ENCODE measurements at regions not wholly inside any gene's neighbourhood (a gene's known extent, or its start where the extent isn't known, plus 50 kb on each side); places are given as distances from the start of the nearest gene placed in this dataset.

DNA sequence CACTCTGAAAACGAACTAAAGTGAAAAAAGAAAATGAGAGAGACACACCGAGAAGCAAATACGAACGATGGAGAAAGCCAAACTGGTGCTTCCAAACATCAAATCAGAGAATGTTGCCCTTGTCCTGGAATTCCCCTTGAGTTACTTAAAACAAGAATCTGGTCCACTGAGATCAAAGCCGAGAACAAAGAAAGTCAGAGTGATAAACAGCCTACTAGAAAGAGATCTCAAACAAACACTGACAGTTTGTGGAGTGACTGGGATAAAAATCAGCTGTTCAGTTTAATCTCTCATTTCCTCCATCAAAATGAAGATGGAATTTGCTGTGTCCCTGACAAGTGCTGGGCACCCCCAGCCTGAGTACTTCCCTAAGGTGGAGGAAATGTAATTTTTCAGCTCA is 582.6 kb downstream of the NR2F1-AS1 start:
- Mint-ChIP-seq H3K27ac (no peak overlapping the region), H3K9me3 (peaks cover 5 to 9% of the 10 kb centered on the region in 2 donors), H3K36me3 (no peaks in the 10 kb centered on the region)
- ATAC-seq (no peak), DNase-seq (ENCODE audit: low spot score in 2 of 2) (no peak)

GRCh38 chr5:92994392-92994791 is 586.6 kb downstream of the NR2F1-AS1 start:
- ATAC-seq (no peak), DNase-seq (ENCODE audit: low spot score in 2 of 2) (no peak)
- Mint-ChIP-seq H3K36me3 (no peaks in the 10 kb centered on the region), H3K9me3 (peaks cover 5 to 9% of the 10 kb centered on the region in 2 donors), H3K27ac (no peak overlapping the region)

- ATAC-seq, result no peak
- H3K9me3 Mint-ChIP-seq, result peaks cover 5 to 7% of the 10 kb centered on the region in 2 donors
- no peak overlapping the region for H3K27ac Mint-ChIP-seq
- H3K36me3 Mint-ChIP-seq, result no peaks in the 10 kb centered on the region
- DNase-seq (ENCODE audit: low spot score in 2 of 2), result no peak
Observed at GRCh38 chr5:92992073-92992472, 588.9 kb downstream of the NR2F1-AS1 start.

- DNase-seq (ENCODE audit: low spot score in 2 of 2) (no peak), ATAC-seq (no peak)
- Mint-ChIP-seq H3K36me3 (no peaks in the 10 kb centered on the region), H3K9me3 (peaks cover 5 to 7% of the 10 kb centered on the region in 2 donors), H3K27ac (no peak overlapping the region)
Observed at GRCh38 chr5:92991581-92992067, 589.4 kb downstream of the NR2F1-AS1 start.

DNA sequence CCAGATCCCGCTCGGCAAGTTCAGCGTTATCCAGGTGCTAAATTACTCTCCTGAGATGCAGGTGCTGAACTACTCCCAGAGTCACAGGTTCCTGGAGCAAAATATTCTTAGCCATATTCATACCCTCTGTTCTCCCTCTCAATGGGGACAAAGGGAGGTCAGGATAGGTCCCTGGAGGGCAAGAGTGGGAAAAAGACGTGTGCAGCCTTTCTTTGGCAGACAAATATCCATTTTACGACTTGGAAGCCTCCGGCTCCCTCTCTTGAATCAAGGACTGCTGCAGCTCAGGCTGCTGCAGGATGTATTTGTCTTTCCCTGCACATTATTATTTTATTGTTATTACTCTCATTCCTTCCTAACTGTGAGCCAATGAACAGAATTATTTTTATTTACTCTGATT is 590.2 kb downstream of the NR2F1-AS1 start:
- DNase-seq (ENCODE audit: low spot score in 2 of 2), result no peak
- Mint-ChIP-seq H3K9me3 (peaks cover 5 to 7% of the 10 kb centered on the region in 2 donors), H3K27ac (no peak overlapping the region), H3K36me3 (no peaks in the 10 kb centered on the region)
- ATAC-seq, result no peak

DNA sequence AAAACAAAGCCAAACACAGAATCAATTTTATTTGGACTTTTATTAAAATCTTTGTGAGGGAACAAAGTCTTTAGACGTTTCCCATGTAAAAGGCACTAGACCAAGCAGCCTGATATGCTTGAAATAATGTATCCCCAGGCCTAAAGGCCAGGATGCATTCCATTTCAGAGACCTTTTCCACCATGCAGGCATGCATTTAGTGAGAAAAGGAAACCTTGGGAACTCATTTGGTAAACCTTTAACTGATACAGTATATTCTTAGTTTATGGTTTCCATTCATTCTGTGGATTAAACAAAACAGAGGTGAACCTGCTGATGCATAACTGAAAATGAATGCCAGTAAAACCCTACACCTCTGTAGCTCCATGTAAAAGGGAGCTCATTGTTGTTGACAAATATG is 600.0 kb downstream of the NR2F1-AS1 start:
- ATAC-seq, result no peak
- Mint-ChIP-seq H3K36me3 (no peaks in the 10 kb centered on the region), H3K9me3 (peaks cover 8% of the 10 kb centered on the region in 2 donors)

GRCh38 chr5:92980491-92980890 is 600.5 kb downstream of the NR2F1-AS1 start:
- H3K36me3 Mint-ChIP-seq, result no peaks in the 10 kb centered on the region
- peaks cover 8% of the 10 kb centered on the region in 2 donors for H3K9me3 Mint-ChIP-seq
- no peak for DNase-seq (ENCODE audit: low spot score in 2 of 2)
- ATAC-seq, result no peak
- H3K27ac Mint-ChIP-seq, result no peak overlapping the region

More for the DNA sequence above, 600.0 kb downstream of the NR2F1-AS1 start:
- DNase-seq (ENCODE audit: low spot score in 2 of 2), result no peak
- H3K27ac Mint-ChIP-seq, result no peak overlapping the region

- Mint-ChIP-seq H3K36me3 (no peaks in the 10 kb centered on the region), H3K9me3 (peaks cover 8% of the 10 kb centered on the region in 2 donors), H3K27ac (no peak overlapping the region)
- DNase-seq (ENCODE audit: low spot score in 2 of 2), result no peak
- no peak for ATAC-seq
Observed at GRCh38 chr5:92979716-92980115, 601.3 kb downstream of the NR2F1-AS1 start.

- no peak overlapping the region for H3K27ac Mint-ChIP-seq
- DNase-seq (ENCODE audit: low spot score in 2 of 2) (no peak), ATAC-seq (no peak)
- peaks cover 5% of the 10 kb centered on the region in 2 donors for H3K9me3 Mint-ChIP-seq
- no peaks in the 10 kb centered on the region for H3K36me3 Mint-ChIP-seq
Observed at GRCh38 chr5:92977846-92978540, 603.0 kb downstream of the NR2F1-AS1 start.

- ATAC-seq (no peak), DNase-seq (ENCODE audit: low spot score in 2 of 2) (no peak)
- no peak overlapping the region for H3K27ac Mint-ChIP-seq
- no peaks in the 10 kb centered on the region for H3K36me3 Mint-ChIP-seq
- peaks cover 0 to 2% of the 10 kb centered on the region in 2 donors for H3K9me3 Mint-ChIP-seq
Observed at GRCh38 chr5:92976156-92976555, 604.9 kb downstream of the NR2F1-AS1 start.

DNA sequence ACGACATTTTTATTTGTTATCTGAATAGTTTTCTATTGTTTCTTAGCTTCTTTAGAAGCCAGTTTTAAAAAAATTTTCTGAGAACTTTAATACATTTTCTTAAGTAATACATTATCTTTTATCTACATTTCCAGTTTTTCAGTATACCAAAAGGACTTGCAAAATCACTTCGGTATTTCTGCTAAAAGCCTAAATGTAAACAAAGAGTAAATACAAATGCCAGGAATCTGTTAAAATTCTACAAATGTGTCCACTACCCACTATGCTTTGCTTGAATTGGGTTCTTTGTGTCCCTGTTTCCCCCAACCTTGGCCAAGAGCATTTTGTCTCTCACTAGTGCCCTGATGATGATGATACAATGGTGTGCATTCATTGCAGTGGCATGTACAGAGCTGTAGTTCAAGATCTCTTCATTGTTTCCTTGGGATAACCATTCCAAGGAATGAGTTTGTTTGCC is 611.2 kb downstream of the NR2F1-AS1 start:
- ATAC-seq (no peak), DNase-seq (ENCODE audit: low spot score in 2 of 2) (no peak)
- no peak overlapping the region for H3K27ac Mint-ChIP-seq
- H3K36me3 Mint-ChIP-seq, result no peaks in the 10 kb centered on the region
- peaks cover 0 to 7% of the 10 kb centered on the region in 2 donors for H3K9me3 Mint-ChIP-seq

DNA sequence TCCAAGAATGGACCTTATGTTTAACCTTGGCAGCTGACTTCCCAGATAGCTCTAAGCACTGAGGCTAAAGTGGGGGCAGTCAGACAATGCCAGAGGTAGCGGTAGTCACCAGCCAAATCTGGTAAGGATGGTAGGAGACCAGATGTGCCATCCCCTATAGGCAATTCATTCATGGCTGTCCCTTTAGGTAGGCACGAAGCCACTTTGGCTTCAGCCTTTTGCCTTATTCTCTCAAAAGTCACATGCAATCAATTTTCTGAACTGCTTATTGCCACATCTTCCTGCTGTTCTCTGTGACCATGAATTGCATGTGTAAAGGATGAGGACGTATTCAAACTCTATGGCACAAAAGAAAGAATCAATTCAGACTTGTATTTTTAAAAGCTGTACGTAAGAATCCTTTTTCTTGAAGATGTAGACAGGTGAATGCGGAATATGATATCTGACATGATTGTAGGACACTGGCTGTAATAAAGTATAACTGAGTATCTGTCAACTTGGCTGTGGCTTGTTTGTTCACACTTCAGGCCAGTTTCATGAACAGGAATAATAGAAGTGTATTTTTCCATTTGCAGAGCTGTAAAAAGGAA is 611.7 kb downstream of the NR2F1-AS1 start:
- no peak overlapping the region for H3K27ac Mint-ChIP-seq
- no peak for DNase-seq (ENCODE audit: low spot score in 2 of 2)
- peaks cover 0 to 7% of the 10 kb centered on the region in 2 donors for H3K9me3 Mint-ChIP-seq
- H3K36me3 Mint-ChIP-seq, result no peaks in the 10 kb centered on the region
- no peak for ATAC-seq

- Mint-ChIP-seq H3K27ac (no peak overlapping the region), H3K9me3 (peaks cover 9 to 11% of the 10 kb centered on the region in 2 donors), H3K36me3 (no peaks in the 10 kb centered on the region)
- no peak for DNase-seq (ENCODE audit: low spot score in 2 of 2)
- no peak for ATAC-seq
Observed at GRCh38 chr5:92963800-92964199, 617.2 kb downstream of the NR2F1-AS1 start.

GRCh38 chr5:92962752-92963151 is 618.3 kb downstream of the NR2F1-AS1 start:
- no peak overlapping the region for H3K27ac Mint-ChIP-seq
- peaks cover 10 to 13% of the 10 kb centered on the region in 2 donors for H3K9me3 Mint-ChIP-seq
- no peak for ATAC-seq
- no peaks in the 10 kb centered on the region for H3K36me3 Mint-ChIP-seq
- no peak for DNase-seq (ENCODE audit: low spot score in 2 of 2)

GRCh38 chr5:92956886-92957285 is 624.1 kb downstream of the NR2F1-AS1 start:
- Mint-ChIP-seq H3K36me3 (peaks cover 6 to 16% of the 10 kb centered on the region in 2 donors), H3K27ac (no peak overlapping the region), H3K9me3 (peaks cover 28 to 38% of the 10 kb centered on the region in 2 donors)
- no peak for DNase-seq (ENCODE audit: low spot score in 2 of 2)
- ATAC-seq, result no peak

DNA sequence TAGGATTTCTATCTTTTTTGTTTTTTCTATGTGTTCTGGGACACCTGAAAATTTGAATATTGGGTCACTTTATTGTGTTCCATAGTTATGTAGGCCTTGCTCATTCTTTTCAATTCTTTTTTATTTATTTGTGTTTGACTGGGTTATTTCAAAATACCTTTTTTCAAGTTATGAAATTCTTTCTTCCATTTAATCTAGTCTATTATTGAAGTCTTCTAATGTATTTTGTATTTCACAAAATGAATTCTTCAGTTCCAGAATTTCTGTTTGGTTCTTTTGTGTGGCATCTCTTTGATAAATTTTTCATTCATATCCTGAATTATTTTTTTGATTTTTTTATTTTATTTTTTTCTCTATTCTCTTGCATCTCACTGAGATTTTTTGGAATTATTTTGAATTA is 628.8 kb downstream of the NR2F1-AS1 start:
- H3K9me3 Mint-ChIP-seq, result peaks cover 45 to 47% of the 10 kb centered on the region in 2 donors
- no peak for DNase-seq (ENCODE audit: low spot score in 2 of 2)
- peaks cover 6 to 16% of the 10 kb centered on the region in 2 donors for H3K36me3 Mint-ChIP-seq
- ATAC-seq, result no peak
- H3K27ac Mint-ChIP-seq, result no peak overlapping the region

DNA sequence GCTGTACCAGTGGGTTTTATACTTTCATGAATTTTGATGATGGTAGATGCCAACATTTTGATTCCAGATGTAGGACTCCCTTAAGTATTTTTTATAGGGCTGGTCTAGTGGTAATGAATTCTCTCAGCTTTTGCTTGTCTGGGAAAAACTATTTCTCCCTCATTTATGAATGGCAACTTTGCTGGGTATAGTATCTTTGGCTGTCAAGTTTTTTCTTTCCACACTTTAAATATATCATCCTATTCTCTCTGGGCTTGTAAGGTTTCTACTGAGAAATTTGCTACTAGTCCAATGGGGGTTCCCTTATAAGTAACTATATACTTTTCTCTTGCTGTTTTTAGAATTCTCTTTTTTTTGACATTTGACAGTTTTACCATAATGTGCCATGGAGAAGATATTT is 629.3 kb downstream of the NR2F1-AS1 start:
- Mint-ChIP-seq H3K36me3 (peaks cover 6 to 16% of the 10 kb centered on the region in 2 donors), H3K9me3 (peaks cover 45 to 48% of the 10 kb centered on the region in 2 donors), H3K27ac (no peak overlapping the region)
- DNase-seq (ENCODE audit: low spot score in 2 of 2) (no peak), ATAC-seq (no peak)

DNA sequence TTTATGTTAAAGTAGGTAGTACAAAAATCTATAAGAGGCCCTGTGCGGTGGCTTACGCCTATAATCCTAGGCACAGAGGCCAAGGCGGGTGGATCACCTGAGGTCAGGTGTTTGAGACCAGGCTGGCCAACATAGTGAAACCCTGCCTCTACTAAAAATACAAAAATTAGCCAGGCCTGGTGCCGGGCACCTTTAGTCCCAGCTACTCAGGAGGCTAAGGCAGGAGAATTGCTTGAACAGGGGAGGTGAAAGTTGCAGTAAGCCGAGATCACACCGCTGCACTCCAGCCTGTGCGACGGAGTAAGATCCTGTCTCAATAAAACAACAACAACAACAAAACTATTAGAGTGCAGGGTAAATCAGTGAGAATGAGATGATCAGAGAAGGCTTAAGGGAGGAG is 634.5 kb downstream of the NR2F1-AS1 start:
- no peak overlapping the region for H3K27ac Mint-ChIP-seq
- no peak for DNase-seq (ENCODE audit: low spot score in 2 of 2)

More for the DNA sequence above, 634.5 kb downstream of the NR2F1-AS1 start:
- ATAC-seq, result no peak
- Mint-ChIP-seq H3K36me3 (no peaks in the 10 kb centered on the region), H3K9me3 (peaks cover 9 to 32% of the 10 kb centered on the region in 2 donors)

Measured in activated naive CD4-positive, alpha-beta T cell treated with anti-CD3 and anti-CD28 coated beads, Interleukin-2, amount 50 U/mL, for 72 hours (primary cell).